Stimulated activated CD4-positive, alpha-beta T cell treated with anti-CD3 and anti-CD28 coated beads, Interleukin-1b, Interleukin-23, amount 100 ng/mL, for 1 hour (primary cell): ENCODE measurements at regions not wholly inside any gene's neighbourhood (a gene's known extent, or its start where the extent isn't known, plus 50 kb on each side); places are given as distances from the start of the nearest gene placed in this dataset.

Source experiments
- DNase-seq, 2 donors: peaks; one replicate each; pipeline ENCODE4 v3.0.0-alpha.2; 2020; ENCODE audit warnings: low read depth in 2 of 2

DNA sequence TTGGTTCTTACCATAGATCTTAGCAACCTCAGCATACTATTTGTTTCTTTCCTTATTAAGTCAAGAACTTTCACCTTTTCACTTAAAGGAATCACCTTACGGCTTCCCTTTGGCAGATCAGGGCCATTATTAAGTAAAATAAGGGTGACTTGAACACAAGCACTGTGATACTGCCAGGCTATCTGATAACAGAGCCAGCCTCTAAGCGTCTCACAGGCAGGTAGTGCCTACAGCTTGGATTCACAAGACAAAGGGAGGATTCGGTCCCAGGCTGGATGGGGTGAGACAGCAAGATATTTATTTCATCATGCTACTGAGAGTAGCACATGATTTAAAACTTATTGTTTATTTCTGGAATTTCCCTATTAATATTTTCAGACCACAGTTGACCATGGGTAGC lies 218.6 kb downstream of the FOXO1 start:
- DNase-seq, result no peak

DNA sequence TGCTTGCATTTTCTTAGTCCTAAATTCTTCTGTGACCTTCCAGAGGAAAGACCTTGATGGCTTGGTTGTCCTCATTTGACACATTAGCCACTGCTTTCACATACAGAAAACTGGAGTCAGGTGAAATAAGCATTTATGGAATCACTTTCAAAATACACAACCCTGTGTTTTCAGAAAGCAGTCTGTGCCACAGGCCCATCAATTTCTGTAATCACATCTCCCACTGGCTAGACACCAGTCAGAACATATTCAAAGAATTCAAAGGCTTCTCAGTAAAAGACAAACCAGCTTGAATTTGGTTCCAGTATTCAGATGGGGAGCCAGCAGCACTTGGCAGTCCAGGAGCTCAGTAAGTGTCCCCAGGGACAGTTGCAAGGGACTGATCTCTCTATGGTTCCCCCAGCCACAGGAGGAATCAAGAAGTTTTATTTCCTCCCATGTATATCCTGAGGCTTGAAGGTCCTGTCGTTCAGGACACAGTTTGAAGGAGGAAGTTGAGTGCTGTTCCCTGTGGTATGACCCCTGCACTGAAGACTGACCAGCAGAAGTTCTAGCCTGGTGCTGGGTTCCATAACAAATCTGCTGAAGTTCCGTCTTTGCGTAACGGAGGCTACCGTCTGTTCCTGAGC lies 214.3 kb downstream of the FOXO1 start:
- no peak for DNase-seq

DNA sequence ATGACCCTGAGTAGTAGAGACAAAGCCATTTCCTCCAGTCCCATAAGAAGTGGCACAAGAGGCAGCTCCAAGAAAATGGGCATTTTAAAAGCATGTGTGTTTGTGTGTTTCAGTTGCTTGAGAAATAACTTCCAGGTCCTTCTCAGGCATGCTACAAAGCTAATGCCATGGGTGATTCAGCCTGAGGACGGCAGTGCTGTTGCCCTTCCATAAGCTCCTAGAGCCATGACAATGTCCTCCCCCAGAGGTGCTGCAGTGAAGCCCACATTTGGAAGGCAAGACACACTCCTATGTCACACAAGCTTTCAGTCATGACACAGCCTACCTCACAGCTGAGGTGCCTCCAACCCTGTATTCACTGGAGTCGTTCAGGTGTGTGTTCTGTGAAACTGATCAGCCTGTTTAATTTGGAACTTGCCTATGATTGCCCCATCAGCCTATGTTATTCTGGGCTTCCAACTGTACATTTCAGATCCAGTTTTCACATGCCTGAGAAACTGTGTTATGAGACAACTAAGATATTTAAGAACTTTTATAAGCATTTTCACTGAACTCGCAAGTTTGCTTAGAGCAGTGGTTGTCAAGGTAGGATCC lies 213.6 kb downstream of the FOXO1 start:
- DNase-seq, result no peak

DNA sequence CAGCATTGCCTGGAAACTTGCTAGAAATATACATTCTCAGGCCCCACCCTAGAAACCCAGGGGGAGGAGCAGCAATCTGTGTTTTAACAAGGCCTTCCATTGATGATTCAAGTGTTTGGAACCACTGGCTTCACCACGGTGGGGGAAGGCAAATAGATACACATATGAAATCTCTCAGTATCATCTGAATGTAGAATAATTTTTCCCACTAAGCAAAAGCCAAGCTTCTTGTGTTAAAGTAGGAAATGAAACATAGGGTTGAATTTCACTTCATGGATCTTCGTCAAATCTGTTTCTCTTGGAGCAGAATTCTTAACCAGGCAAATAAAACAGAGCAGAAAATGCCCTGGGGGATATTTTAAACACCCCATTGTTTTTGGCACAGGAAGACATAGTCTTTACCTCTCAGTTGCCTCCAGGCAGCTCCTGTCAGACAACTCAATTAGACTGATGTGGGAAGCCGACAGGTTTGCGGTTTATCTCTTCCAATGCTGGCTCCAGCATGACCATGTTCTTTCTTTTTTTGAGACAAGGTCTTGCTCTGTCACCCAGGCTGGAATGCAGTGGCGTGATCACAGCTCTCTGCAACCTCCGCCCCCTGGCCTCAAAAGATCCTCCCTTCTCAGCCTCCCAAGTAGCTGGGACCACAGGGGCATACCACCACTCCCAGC lies 213.0 kb downstream of the FOXO1 start:
- no peak for DNase-seq

DNA sequence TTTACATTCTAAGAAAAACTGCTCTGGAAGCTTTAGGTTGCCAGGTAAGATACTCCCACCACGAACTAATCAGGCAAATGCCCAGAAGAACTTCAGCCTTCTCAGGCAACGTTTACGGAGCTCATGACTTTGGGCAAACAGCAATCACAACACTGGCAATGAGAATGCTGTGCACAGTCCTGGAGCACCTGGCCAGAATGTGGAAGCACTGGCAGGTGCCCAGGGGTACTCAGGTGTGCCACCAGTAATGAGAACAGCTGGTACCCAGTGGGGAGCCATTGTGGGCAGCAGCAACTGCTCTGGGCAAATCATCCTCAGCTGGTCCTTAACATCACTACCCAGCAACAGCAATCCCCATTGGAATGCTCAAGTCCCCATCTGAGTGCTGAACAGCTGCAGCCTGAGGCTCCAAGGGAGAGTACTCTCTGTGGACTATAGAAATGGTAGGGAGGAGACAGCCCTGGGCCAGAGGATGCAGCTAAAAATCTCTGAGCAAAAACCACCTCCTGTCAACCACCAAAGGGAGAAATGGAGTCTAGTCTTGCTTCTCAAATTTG lies 210.0 kb downstream of the FOXO1 start:
- DNase-seq, result no peak

DNA sequence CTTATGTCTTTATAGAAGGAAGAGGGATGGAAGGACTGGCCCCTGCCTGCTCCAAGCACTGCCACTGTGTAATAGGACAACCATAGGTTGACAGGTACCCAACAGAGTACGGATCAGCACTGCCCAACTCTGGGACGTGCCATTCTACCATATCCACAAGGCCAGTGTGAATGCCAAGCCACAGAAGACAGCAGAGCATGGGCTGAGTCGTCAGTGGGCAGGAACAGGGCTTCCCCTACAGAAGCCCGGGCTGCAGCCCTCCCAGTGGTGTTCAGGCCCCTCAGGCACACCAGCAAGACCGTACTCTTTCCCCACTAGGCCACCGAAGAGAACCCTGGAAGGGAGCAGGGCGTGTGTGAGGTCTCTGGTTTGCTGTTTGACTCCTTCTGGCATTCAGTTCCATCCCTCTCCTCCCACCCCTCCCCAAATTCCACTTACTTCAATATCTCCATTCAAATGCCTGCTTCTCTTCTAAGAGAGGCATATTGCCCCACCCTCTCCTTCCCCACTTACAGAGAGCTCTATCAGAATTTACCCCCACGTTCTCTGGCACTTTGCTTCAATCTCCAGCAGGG lies 209.4 kb downstream of the FOXO1 start:
- no peak for DNase-seq

DNA sequence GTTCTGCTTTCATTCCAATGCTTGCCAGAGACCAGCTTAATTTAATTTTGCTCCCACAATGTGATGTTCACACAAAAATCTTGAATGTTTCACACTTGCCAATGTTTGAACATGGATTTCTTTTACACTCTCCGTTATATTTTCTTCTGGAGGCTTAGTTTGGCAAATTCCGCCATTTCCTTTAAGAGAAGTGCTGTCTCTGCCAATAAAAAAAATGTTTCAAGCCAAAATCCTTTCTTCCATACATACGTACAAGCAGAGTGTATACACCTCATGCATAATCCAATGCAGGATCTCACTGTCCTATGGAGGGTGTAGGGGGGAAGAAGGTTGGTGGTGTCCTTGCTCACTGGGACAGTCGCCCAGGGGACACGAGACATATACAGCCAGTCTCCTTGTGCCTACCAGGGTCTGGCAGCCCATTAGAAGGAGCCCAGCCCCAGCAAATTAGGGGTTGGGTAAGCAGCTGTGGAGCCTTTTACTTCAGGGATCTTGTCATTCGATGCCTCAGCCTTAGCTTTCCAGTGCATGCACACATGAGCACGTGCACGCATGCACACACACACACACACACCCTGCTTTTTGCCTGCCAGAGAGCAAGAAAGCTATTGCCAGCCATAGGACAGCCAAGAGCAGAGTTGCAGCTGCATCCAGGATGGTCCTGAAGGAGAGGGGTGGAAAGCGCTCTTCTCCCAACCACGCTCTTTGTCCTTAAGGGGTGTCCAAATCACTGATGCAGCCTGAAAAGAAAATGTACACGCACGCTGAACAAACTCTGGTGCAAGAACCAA lies 208.3 kb downstream of the FOXO1 start:
- no peak for DNase-seq

DNA sequence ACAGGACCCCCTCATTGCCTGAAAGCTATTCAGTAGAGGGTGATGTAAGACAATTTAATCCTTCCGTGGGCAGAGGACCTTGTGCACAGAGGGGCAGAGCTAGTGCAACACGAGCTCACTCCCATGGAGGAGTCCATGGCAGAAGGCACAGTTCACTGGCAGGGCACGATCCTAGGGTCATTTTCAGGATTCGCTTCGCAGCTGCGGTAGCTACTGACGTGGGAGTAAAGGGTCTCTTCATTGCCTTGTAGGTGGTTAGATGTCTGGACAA lies 207.8 kb downstream of the FOXO1 start:
- no peak for DNase-seq

DNA sequence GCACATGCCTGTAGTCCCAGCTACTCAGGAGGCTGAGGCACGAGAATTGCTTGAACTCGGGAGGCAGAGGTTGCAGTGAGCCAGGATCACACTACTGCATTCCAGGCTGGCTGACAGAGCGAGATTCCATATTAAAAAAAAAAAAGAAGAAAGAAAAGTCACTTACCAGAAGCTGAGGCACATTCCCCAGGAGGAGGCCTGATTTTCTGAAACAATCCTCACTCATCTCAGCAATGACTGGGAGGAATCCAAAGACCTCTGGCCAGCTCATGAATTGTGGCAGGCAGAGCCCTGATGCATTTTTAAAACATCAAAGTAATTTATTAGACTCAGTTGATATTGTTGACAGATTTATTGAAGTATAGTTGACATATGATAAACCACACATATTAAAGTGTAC lies 206.3 kb downstream of the FOXO1 start:
- DNase-seq, result no peak

DNA sequence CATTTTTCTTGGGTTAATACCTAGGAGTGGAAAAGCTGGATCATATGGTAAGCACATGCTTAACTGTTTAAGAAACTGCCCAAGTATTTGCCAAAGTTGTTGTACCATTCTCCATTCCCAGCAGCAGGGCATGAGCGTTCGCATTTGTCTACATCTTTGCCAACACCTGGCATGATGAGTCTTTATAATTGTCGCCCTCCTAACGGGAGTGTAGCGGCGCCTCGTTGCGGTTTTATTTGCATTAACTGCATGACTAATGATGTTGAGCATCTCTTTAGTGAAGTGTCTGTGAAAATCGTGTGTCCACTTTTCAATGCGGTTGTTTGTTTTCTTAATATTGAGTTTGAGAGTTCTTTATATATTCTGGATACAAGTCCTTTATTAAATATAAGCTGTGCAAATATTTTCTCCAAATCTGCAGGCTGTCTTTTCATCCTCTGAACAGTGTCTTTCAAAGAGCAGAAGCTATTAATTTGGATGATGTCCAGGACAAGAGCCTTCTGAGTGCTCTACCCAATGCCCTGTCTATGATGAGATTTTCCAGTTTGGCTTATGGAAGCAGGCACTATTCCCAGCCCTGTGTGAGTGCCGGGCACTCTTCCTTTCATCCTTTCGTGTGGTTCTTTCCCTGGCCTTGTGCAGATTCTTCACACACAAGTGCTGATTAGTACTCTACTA lies 202.0 kb downstream of the FOXO1 start:
- DNase-seq, result no peak

DNA sequence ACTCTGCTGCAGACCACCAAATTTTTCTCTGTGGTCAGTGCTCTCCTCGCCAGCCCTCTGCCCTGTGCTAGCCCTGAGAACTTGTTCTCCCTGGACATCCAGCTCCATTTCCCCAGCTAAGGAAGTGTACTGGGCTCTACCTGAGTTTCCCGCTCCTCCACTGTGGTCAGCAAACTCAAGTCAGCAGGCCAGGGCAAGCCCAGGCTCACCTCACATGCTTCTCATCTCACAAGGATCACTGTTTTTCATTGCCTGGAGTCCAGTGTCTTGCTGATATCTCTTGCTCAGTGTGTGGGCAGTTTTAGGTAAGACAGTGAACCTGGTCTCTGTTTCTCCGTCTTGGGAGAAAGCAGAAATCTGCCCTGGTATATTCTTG lies 201.4 kb downstream of the FOXO1 start:
- DNase-seq, result no peak

DNA sequence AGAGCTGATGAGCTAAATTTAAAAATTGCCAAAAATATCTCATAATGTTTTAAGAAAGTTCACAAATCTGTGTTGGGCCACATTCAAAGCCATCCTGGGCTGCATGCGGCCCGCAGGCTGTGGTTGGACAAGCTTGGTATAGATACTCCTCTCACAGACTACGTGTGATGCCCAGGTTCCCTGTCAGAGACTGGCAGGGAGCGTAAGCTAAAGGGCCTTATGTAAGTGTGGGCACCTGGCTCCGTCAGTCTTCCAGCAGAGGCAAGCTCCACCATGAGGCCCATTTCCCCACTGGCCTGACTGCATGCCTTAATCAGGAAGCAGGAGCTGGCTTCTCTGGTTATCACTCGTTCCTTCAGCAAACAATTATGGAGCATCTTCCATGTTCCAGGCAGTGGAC lies 200.2 kb downstream of the FOXO1 start:
- no peak for DNase-seq

DNA sequence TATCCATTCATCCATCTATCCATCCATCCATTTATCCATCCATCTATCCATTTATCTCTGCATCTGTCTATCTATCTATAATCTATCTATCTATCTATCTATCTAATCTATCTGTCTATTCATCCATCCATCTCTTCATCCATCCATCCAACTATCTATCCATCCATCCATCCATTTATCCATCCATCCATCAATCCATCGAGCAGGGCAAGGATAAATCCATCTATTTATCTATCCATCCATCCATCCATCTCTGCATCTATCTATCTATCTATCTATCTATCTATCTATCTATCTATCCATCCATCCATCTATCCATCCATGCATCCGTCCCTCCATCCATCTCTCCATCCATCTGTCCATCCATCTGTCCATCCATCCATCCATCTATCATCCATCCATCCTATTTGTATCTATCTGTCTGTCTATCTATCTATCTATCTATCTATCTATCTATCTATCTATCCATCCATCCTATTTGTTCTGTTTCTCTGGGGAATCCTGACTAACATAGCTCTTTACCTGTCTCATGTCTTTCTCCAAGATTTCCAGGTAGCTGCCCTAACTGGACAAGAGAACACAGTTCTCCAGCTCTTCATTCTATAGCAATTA lies 198.1 kb downstream of the FOXO1 start:
- no peak for DNase-seq

DNA sequence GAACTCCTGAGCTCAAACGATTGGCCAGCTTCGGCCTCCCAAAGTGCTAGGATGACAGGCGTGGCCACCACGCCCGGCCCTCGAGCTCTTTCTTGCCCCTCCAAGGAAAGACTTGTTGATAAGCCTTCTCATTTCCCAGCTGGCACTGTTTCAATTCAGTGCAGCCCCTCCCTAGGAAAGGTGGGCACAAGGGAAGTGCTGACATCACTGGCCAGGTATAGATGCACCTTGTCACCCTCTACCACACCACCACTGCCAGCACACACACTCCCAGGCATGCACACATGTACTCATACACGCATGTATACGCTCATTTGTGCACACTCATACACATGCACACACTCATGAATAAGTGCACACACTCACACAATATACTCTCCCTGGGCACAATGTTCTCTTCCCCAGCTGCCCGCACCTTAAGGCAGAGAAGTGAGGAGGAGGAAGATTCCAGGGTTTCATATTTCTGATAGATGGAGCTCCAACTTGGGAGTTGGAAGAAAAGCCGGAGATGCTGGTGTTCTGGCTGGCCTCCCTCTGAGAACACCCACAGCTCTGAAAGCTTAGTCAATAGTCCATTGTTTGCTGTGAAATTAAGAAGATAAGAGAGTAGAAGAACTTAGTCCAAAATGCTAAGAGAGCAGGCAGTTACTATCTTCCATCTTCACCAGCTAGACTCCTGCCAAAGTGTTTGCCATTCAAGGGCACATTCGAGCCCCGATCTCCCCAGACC lies 196.7 kb downstream of the FOXO1 start:
- no peak for DNase-seq

DNA sequence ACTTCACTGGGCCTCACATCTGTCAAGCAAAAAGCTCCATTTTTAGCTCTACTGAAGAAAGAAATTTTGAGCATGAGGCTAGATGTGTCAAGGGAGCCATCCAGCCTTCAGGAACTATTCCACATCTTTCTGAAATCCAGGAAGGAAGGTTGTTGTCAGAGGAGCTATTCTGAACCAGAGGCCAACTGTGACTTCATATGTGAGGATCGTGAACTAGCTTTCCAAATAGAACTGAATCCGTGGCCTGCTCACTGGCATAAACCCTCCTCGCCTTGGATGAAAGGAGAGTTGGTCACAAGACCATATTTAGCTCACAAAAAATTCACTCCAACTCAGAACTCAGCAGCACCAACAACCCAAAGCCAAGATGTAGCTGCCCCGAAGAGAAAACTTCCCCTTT lies 195.8 kb downstream of the FOXO1 start:
- no peak for DNase-seq

DNA sequence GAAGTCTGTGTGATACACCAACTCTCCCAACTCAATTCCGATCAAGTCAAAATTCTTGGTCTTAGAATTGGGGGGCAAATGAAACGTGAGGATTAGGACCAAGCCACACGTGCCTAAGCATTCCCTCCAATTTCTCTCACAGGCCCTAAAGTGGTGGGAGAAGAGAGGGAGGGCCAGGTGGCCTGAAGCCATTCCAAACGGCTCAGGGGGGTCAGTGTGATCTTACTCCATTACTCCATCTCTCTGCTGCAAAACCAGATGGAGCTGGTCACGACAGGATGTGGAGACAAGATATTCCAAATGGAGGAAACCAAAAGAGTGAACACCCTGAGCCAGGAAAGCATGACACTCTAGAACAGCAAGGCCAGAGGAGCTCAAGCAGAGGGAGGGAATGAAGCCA lies 195.4 kb downstream of the FOXO1 start:
- DNase-seq, result no peak

DNA sequence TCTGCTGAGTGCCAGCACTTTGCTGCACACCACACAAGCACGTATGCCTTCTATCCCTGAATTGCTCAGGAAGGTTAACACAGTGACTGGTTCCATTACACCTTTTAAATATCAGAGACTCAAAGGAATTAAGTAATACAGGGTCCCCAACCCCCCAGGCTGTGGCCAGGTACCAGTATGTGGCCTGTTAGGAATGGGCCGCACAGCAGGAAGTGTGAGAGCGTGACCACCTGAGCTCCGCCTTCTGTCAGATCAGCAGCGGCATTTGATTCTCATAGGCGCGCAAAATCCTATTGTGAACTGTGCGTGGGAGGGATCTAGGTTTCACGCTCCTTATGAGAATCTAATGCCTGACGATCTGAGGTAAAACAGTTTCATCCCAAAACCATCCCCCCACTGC lies 194.5 kb downstream of the FOXO1 start:
- DNase-seq, result no peak

DNA sequence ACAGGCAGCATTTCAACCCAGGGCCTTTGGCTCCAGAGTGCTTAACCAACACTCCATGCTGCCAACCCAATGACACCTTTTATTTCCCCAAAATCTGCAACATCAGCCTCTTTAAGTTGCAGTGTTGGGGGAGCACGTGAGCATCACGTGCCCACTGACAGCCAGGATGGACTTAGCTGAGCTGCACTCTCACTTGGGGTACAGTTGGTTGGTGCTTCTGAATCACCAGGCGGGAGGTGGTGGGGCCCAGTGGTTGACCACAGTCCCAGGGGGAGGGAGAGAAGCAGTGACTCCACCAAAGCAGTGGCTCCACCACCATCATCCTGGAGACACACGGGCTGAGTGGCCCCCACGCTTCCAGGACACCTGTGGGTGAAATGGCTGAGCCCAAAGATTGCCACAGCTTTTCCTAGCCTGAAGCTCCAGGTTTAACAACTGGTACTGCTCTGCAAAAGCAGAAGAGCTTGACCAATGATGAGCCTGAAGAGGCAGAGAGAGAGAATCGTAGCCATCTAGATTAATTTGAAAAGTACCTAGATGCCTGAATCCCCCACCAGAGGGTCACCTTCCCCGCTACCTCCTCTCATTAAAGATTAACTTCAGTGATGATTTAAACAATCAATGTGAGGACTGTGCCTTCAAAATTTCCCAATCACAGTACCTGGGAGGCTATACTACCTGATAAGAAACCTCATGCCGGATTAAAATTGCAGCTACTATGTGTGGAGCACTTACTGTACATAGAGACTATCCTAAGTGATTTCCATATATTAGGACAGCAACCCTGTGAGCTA lies 193.8 kb downstream of the FOXO1 start:
- DNase-seq, result no peak

DNA sequence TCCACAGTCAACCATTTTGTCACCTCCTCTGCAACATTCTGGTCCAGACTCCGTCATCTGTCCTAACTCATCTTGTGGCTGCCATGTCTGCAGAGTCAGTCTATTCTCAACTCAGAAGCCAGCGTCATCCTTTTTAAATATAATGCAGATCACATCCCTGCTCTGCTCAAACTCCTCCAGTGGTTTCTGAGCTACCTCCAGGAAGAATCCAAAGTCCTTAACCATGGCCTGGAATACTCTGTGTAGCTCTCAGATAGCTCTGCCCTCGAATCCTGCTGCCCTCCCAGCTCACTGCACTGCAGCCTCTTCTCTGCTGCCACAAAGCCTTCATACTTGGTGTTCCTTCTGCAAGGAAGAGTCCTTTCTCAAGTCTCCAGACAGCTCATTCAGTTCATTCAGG lies 190.8 kb downstream of the FOXO1 start:
- no peak for DNase-seq
